GM12878 (cell line): ENCODE measurements at regions not wholly inside any gene's neighbourhood (a gene's known extent, or its start where the extent isn't known, plus 50 kb on each side); places are given as distances from the start of the nearest gene placed in this dataset.

Source experiments
- ATAC-seq: fragments of 200-7000 bp; cut with Tn5 transposase; 3 replicates; pipeline ENCODE4 v1.9.1; 2020; ENCODE audit warnings: mild to moderate bottlenecking, moderate library complexity
- BruUV-seq: library from RNA; stranded (reverse); fragments of 400-500 nt; replicated peaks from 2 replicates; lab custom pipeline; 2021; lab: Mats Ljungman, UMichigan
- CTCF ChIA-PET: fragments of 300-600 bp; sonication (Branson Sonifier 250); formaldehyde crosslinking; extraction: SDS; loops from one replicate; lab custom pipeline; 2021; ENCODE audit warnings: inconsistent platforms; lab: Yijun Ruan, JAX
- POLR2A ChIA-PET: fragments of 350-600 bp; formaldehyde crosslinking; extraction: SDS; loops from one replicate; lab custom pipeline; 2021; ENCODE audit warnings: inconsistent platforms; lab: Charles Lee
- RAD21 ChIA-PET: fragments of 300-600 bp; sonication (Branson Sonifier 250); formaldehyde crosslinking; loops from one replicate; lab custom pipeline; 2023; ENCODE audit warnings: antibody characterized with exemption; ENCODE audit not compliant: unreplicated experiment; lab: Charles Lee
- SMC1A ChIA-PET: fragments of 300-600 bp; sonication (Branson Sonifier 250); formaldehyde crosslinking; loops from one replicate; lab custom pipeline; 2023; ENCODE audit not compliant: unreplicated experiment, uncharacterized antibody; lab: Charles Lee
- DNase-seq: peaks from one replicate; pipeline ENCODE4 v3.0.0-alpha.2; 2011; ENCODE audit warnings: low read depth, low spot score
- FAIRE-seq: peaks from 3 replicates; lab custom pipeline; 2011; peaks lifted over from hg19 to GRCh38; lab: Jason Lieb, UNC
- H2AFZ ChIP-seq: 2 replicates; pipeline ENCODE4 v1.6.0; 2011; ENCODE audit warnings: low read depth, low read length, control low read depth; ENCODE audit not compliant: control insufficient read depth
- H3K27ac ChIP-seq: 2 replicates; pipeline ENCODE4 v1.5.1; 2011; ENCODE audit warnings: control low read depth; ENCODE audit not compliant: control insufficient read depth, insufficient read depth
- H3K27me3 ChIP-seq, 2 experiments: replicated peaks in 1 of 2; 2 replicates each; pipeline versions ENCODE4 v1.6.0 to v1.6.1; 2011; ENCODE audit warnings: low read length in 1 of 2; ENCODE audit not compliant: control insufficient read depth in 2 of 2, insufficient read depth in 2 of 2
- H3K36me3 ChIP-seq, 2 experiments: 2 replicates each; pipeline ENCODE4 v1.5.1; 2011; ENCODE audit warnings: low read length in 1 of 2; ENCODE audit not compliant: control insufficient read depth in 2 of 2, insufficient read depth in 2 of 2
- H3K4me1 ChIP-seq: 2 replicates; pipeline ENCODE4 v1.6.1; 2011; ENCODE audit warnings: mild to moderate bottlenecking, low read length, moderate library complexity, mixed read lengths; ENCODE audit not compliant: control insufficient read depth, insufficient read depth
- H3K4me2 ChIP-seq: 2 replicates; pipeline ENCODE4 v1.6.0; 2011; ENCODE audit warnings: control low read depth; ENCODE audit not compliant: control insufficient read depth, insufficient read depth
- H3K4me3 ChIP-seq: fragments of 200-600 bp; sonication (generic); 2 replicates; pipeline ENCODE4 v1.5.1; 2016
- H3K79me2 ChIP-seq: 2 replicates; pipeline ENCODE4 v1.6.0; 2011; ENCODE audit warnings: low read length; ENCODE audit not compliant: control insufficient read depth, insufficient read depth
- H3K9ac ChIP-seq: 2 replicates; pipeline ENCODE4 v1.8.0; 2011; ENCODE audit warnings: low read length, control low read depth, mixed read lengths; ENCODE audit not compliant: control insufficient read depth, insufficient read depth
- H3K9me3 ChIP-seq: replicated peaks from 3 replicates; pipeline ENCODE4 v1.5.1; 2011; ENCODE audit warnings: mild to moderate bottlenecking, low read length; ENCODE audit not compliant: control insufficient read depth, insufficient read depth
- H4K20me1 ChIP-seq: 2 replicates; pipeline ENCODE4 v1.6.0; 2011; ENCODE audit not compliant: control insufficient read depth, insufficient read depth
- CUX1 ChIP-seq: IDR thresholded peaks from 2 replicates; pipeline ENCODE4 v1.6.1; 2012; ENCODE audit warnings: improper control_type of control experiment, low read depth, low read length; ENCODE audit not compliant: insufficient replicate concordance
- E4F1 ChIP-seq: fragments of 450-650 bp; IDR thresholded peaks from 2 replicates; pipeline ENCODE4 v1.6.1; 2018; ENCODE audit warnings: borderline replicate concordance, mild to moderate bottlenecking; ENCODE audit not compliant: partially characterized antibody
- LARP7 ChIP-seq: fragments of 450-650 bp; IDR thresholded peaks from 2 replicates; pipeline ENCODE4 v1.6.1; 2017; ENCODE audit warnings: mild to moderate bottlenecking
- POLR2A ChIP-seq: IDR thresholded peaks from 2 replicates; pipeline ENCODE4 v1.6.1; 2011; ENCODE audit warnings: low read depth, mild to moderate bottlenecking, low read length
- RELA ChIP-seq: fragments of 450-650 bp; IDR thresholded peaks from 2 replicates; pipeline ENCODE4 v1.8.0; 2014; ENCODE audit warnings: borderline replicate concordance; ENCODE audit not compliant: partially characterized antibody
- WGBS: methylation state at CpG from one replicate; pipeline ENCODE4 v1.1.6; 2016; ENCODE audit warnings: low lambda C conversion rate; ENCODE audit not compliant: insufficient replicate concordance, insufficient coverage; ENCODE audit errors: missing lambda C conversion rate; 5-methylcytosine and 5-hydroxymethylcytosine counted together
- in situ Hi-C: fragments of 300-500 bp; cut with MboI; formaldehyde crosslinking; loops from 9 replicates; pipeline ENCODE4 v1.14.3; 2018; ENCODE audit warnings: mixed read lengths
- intact Hi-C: fragments of 100-400 bp; cut with micrococcal nuclease; formaldehyde crosslinking; loops from one replicate; pipeline ENCODE4 v1.14.2; 2022; ENCODE audit not compliant: unreplicated experiment

GRCh38 chr7:124575176-124575575 is 190.4 kb downstream of the GPR37 start (continued):
- TF ChIP-seq CUX1 = no peak

GRCh38 chr7:124570558-124570957 is 195.0 kb downstream of the GPR37 start:
- TF ChIP-seq RELA (no peak), POLR2A (no peak), LARP7 (no peak), E4F1 (no peak)
- Histone ChIP-seq H3K4me1 (no peaks in the 10 kb centered on the region), H3K27ac (no peak overlapping the region), H3K4me3 (no peak overlapping the region), H2AFZ (no peak overlapping the region), H4K20me1 (no peaks in the 10 kb centered on the region), H3K4me2 (no peak overlapping the region), H3K79me2 (no peaks in the 10 kb centered on the region), H3K9ac (no peak overlapping the region), H3K36me3 (no peaks in the 10 kb centered on the region), H3K27me3 (no peaks in the 10 kb centered on the region), H3K9me3 (no peaks in the 10 kb centered on the region)
- POLR2A ChIA-PET = no interaction called here
- CTCF ChIA-PET = no interaction called here
- RAD21 ChIA-PET = no interaction called here
- in situ Hi-C loops (no loop called here), intact Hi-C loops (no loop called here)
- ATAC-seq (peak; percentile 19; the same call in 1 of the 3 replicates), DNase-seq (no peak), FAIRE-seq (no peak)
- SMC1A ChIA-PET = interaction anchor here (1.4 kb wide), 1 partner anchor 12 kb away, joined by 3 read pairs; no protein-coding TSS in a partner anchor
- 0% methylated on average over 2 of the region's 2 CpGs for WGBS
- BruUV-seq = no TSS peak
